Left ventricle myocardium inferior (tissue), 1 donor: ENCODE measurements at regions not wholly inside any gene's neighbourhood (a gene's known extent, or its start where the extent isn't known, plus 50 kb on each side); places are given as distances from the start of the nearest gene placed in this dataset.

Experiments
- DNase-seq: peaks from one replicate; pipeline ENCODE4 v3.0.0-alpha.2; 2020
- H3K27ac ChIP-seq: fragments of 200-600 bp; replicated peaks from 2 replicates; pipeline ENCODE4 v1.8.0; 2021
- H3K27me3 ChIP-seq: fragments of 200-600 bp; 2 replicates; pipeline ENCODE4 v1.8.0; 2021; ENCODE audit warnings: low read depth
- H3K36me3 ChIP-seq: fragments of 200-600 bp; 2 replicates; pipeline ENCODE4 v1.8.0; 2021
- H3K4me1 ChIP-seq: fragments of 200-600 bp; 2 replicates; pipeline ENCODE4 v1.8.0; 2021
- H3K4me3 ChIP-seq: fragments of 200-600 bp; 2 replicates; pipeline ENCODE4 v1.8.0; 2021; ENCODE audit warnings: mild to moderate bottlenecking, moderate library complexity
- H3K9me3 ChIP-seq: fragments of 200-600 bp; replicated peaks from 2 replicates; pipeline ENCODE4 v1.8.0; 2021
- CTCF ChIP-seq: fragments of 200-600 bp; IDR thresholded peaks from 2 replicates; pipeline ENCODE4 v1.8.0; 2021; ENCODE audit warnings: antibody characterized with exemption, mild to moderate bottlenecking, borderline replicate concordance
- intact Hi-C: fragments of 100-400 bp; cut with micrococcal nuclease; formaldehyde crosslinking; loops from one replicate; pipeline ENCODE4 v1.11.0; 2022
- donor health status: DM: no; HTN: yes; CAD: no; lungs with severe emphysema.

DNA sequence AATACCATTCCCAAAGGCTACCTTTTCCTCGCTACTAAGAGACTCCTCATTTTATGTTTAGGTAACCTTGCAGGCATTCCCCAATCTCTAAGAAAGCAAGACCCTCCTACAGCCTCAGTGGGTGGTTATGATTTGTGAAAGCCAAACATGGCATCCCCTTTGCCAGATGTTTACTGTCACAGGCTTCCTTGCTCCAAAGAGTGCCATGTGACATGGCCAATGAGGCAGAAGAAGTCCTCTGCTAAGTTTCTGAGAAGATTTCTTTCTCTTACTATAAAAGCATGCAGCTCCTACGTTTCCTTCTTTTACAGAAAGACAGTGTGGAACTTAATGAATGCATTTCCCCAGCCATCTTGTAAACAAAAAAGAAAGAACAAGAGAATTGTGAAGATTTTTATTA is 688.2 kb downstream of the TBC1D32 start:
- Histone ChIP-seq H3K27me3 (no peaks in the 10 kb centered on the region), H3K4me3 (no peak overlapping the region), H3K36me3 (no peaks in the 10 kb centered on the region), H3K27ac (no peak overlapping the region), H3K4me1 (no peaks in the 10 kb centered on the region), H3K9me3 (no peaks in the 10 kb centered on the region)
- no peak for TF ChIP-seq CTCF
- no peak for DNase-seq
- intact Hi-C loops: no loop called here

GRCh38 chr6:120632975-120633374 is 701.3 kb downstream of the TBC1D32 start:
- Histone ChIP-seq H3K4me1 (no peaks in the 10 kb centered on the region), H3K4me3 (no peak overlapping the region), H3K9me3 (peaks cover 9% of the 10 kb centered on the region), H3K36me3 (no peaks in the 10 kb centered on the region), H3K27me3 (no peaks in the 10 kb centered on the region), H3K27ac (no peak overlapping the region)
- intact Hi-C loops: no loop called here
- TF ChIP-seq CTCF: no peak
- no peak for DNase-seq

DNA sequence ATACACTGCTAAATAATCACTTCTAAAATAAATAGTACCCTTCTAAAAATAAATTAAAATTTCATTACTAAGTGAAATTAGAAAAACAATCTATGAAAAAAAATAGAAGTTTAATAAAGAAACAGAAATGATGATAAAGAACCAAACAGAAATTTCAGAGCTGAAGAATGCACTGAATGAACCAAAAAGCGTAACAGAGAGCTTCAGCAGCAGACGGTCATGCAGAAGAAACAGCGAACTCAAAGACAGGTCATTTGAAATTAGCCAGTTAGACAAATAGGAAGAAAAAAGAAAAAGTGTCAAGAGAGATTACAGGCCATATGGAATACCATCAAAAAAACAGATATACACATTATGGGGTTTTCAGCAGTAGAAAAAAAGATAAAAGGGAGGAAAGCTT is 706.7 kb downstream of the TBC1D32 start:
- H3K27ac ChIP-seq: no peak overlapping the region
- H3K4me1 ChIP-seq: no peaks in the 10 kb centered on the region
- no peaks in the 10 kb centered on the region for H3K36me3 ChIP-seq
- H3K9me3 ChIP-seq: peaks cover 17% of the 10 kb centered on the region
- TF ChIP-seq CTCF: no peak
- no peak for DNase-seq
- H3K27me3 ChIP-seq: no peaks in the 10 kb centered on the region
- H3K4me3 ChIP-seq: no peak overlapping the region
- intact Hi-C loops: no loop called here

- no peak for TF ChIP-seq CTCF
- no peaks in the 10 kb centered on the region for H3K36me3 ChIP-seq
- peaks cover 6% of the 10 kb centered on the region for H3K9me3 ChIP-seq
- no peak for DNase-seq
- no peaks in the 10 kb centered on the region for H3K27me3 ChIP-seq
- H3K4me3 ChIP-seq: no peak overlapping the region
- intact Hi-C loops: no loop called here
- no peaks in the 10 kb centered on the region for H3K4me1 ChIP-seq
- no peak overlapping the region for H3K27ac ChIP-seq
Measured at GRCh38 chr6:120622127-120622631, 712.1 kb downstream of the TBC1D32 start.

DNA sequence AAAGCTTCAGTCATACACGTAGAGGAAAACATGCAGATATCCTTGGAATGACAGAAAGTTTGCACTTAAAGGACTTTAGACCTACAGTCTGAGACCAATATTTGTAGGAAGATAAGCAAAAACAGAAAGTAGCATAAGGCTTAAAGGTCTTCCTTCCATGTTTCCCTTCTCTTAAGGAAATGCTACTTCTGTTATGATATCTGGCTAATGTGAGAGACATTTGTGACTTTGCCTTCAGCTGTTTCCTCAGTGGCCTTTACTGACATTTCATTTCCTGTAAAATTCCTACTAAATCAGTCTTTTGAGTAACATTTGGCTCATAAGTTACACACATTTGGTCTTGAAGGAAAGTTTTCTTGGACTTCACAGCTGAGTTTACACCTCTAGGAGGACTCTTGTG is 713.4 kb downstream of the TBC1D32 start:
- no peak for TF ChIP-seq CTCF
- no peaks in the 10 kb centered on the region for H3K9me3 ChIP-seq
- H3K36me3 ChIP-seq: no peaks in the 10 kb centered on the region
- H3K4me1 ChIP-seq: no peaks in the 10 kb centered on the region
- H3K27ac ChIP-seq: no peak overlapping the region
- no peak overlapping the region for H3K4me3 ChIP-seq
- intact Hi-C loops: no loop called here
- no peak for DNase-seq
- no peaks in the 10 kb centered on the region for H3K27me3 ChIP-seq

- intact Hi-C loops: no loop called here
- Histone ChIP-seq H3K36me3 (no peaks in the 10 kb centered on the region), H3K27me3 (no peaks in the 10 kb centered on the region), H3K4me3 (no peak overlapping the region), H3K27ac (no peak overlapping the region), H3K9me3 (no peaks in the 10 kb centered on the region), H3K4me1 (no peaks in the 10 kb centered on the region)
- no peak for DNase-seq
- no peak for TF ChIP-seq CTCF
Measured at GRCh38 chr6:120615238-120615637, 719.0 kb downstream of the TBC1D32 start.
